GM18505 (cell line): ENCODE measurements at regions not wholly inside any gene's neighbourhood (a gene's known extent, or its start where the extent isn't known, plus 50 kb on each side); places are given as distances from the start of the nearest gene placed in this dataset.
"Not testable (repeated sequence)": the region's sequence is repeated elsewhere in the genome, so short reads cannot be mapped to it uniquely, and the experiment has no call there.

ENCODE experiments used
- ATAC-seq: cut with Tn5 transposase; IDR thresholded peaks from one replicate; pipeline ENCODE4 v1.9.1; 2021; ENCODE audit not compliant: unreplicated experiment
- POLR2A ChIP-seq: IDR thresholded peaks from 4 replicates; pipeline ENCODE4 v1.6.1; 2011; ENCODE audit warnings: borderline replicate concordance; ENCODE audit not compliant: insufficient read depth, insufficient read length; ENCODE audit errors: extremely low read depth

GRCh38 chr9:65458992-65459391 lies 174.0 kb upstream of the FOXD4L5 start:
- TF ChIP-seq POLR2A = no peak
- ATAC-seq = no peak

GRCh38 chr9:65458465-65458864 lies 173.5 kb upstream of the FOXD4L5 start:
- ATAC-seq = no peak
- no peak for TF ChIP-seq POLR2A

- ATAC-seq = not testable (repeated sequence)
These were observed 172.0 kb upstream of the FOXD4L5 start for GRCh38 chr9:65456991-65457390.

- ATAC-seq = not testable (repeated sequence)
These were observed 171.0 kb upstream of the FOXD4L5 start for GRCh38 chr9:65455751-65456647.

- not testable (repeated sequence) for ATAC-seq
These were observed 170.1 kb upstream of the FOXD4L5 start for GRCh38 chr9:65455136-65455535.

GRCh38 chr9:65454666-65455065 lies 169.7 kb upstream of the FOXD4L5 start:
- ATAC-seq = not testable (repeated sequence)

- not testable (repeated sequence) for ATAC-seq
These were observed 169.0 kb upstream of the FOXD4L5 start for GRCh38 chr9:65454034-65454433.

GRCh38 chr9:65449886-65450610 lies 165.0 kb upstream of the FOXD4L5 start:
- ATAC-seq = not testable (repeated sequence)

- no peak for ATAC-seq
- TF ChIP-seq POLR2A = no peak
These were observed 164.4 kb upstream of the FOXD4L5 start for GRCh38 chr9:65449423-65449822.

- not testable (repeated sequence) for ATAC-seq
These were observed 162.1 kb upstream of the FOXD4L5 start for GRCh38 chr9:65447146-65447545.

GRCh38 chr9:65445991-65446390 lies 161.0 kb upstream of the FOXD4L5 start:
- ATAC-seq = not testable (repeated sequence)

- no peak for ATAC-seq
- TF ChIP-seq POLR2A = no peak
These were observed 159.9 kb upstream of the FOXD4L5 start for GRCh38 chr9:65444943-65445342.

- not testable (repeated sequence) for ATAC-seq
These were observed 157.1 kb upstream of the FOXD4L5 start for GRCh38 chr9:65442116-65442515.

GRCh38 chr9:65441324-65441920 lies 156.4 kb upstream of the FOXD4L5 start:
- ATAC-seq = not testable (repeated sequence)

GRCh38 chr9:65437724-65438123 lies 152.7 kb upstream of the FOXD4L5 start:
- no peak for TF ChIP-seq POLR2A
- ATAC-seq = no peak
